HG02981 (cell line): ENCODE measurements at regions not wholly inside any gene's neighbourhood (a gene's known extent, or its start where the extent isn't known, plus 50 kb on each side); places are given as distances from the start of the nearest gene placed in this dataset.
A peak's percentile ranks its signal among the peaks of the same experiment; 100 is the strongest.
"Not testable (repeated sequence)": the region's sequence is repeated elsewhere in the genome, so short reads cannot be mapped to it uniquely, and the experiment has no call there.

Source experiments
- ATAC-seq: cut with Tn5 transposase; IDR thresholded peaks from one replicate; pipeline ENCODE4 v1.9.1; 2021; ENCODE audit warnings: mild to moderate bottlenecking, moderate library complexity; ENCODE audit not compliant: unreplicated experiment

GRCh38 chr15:81870746-81871106 is 175.1 kb downstream of the MEX3B start:
- ATAC-seq = not testable (repeated sequence)

DNA sequence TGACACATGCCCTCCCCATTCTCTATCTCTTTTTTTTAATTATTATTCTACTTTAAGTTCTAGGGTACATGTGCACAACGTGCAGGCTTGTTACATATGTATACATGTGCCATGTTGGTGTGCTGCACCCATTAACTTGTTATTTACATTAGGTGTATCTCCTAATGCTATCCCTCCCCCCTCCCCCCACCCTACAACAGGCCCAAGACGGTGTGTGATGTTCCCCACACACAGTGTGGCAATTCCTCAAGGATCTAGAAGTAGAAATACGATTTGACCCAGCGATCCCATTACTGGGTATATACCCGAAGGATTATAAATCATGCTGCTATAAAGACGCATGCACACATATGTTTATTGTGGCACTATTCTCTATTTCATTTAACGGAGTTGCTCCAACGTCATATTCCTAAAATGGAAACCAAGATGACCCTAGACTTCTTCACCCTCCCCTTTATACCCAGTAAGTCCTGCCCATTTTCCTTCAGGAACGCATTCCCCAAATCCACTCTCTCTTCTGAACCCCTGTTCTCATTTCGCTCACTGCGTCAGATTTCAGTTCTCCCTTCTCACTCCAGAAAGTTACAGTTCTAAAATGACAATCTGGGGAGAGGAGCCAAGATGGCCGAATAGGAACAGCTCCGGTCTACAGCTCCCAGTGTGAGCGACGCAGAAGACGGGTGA is 175.6 kb downstream of the MEX3B start:
- not testable (repeated sequence) for ATAC-seq

- no peak for ATAC-seq
These were observed 176.5 kb downstream of the MEX3B start for GRCh38 chr15:81869161-81869954.

- peak; percentile 98 for ATAC-seq
These were observed 179.8 kb downstream of the MEX3B start for GRCh38 chr15:81865850-81866537.

DNA sequence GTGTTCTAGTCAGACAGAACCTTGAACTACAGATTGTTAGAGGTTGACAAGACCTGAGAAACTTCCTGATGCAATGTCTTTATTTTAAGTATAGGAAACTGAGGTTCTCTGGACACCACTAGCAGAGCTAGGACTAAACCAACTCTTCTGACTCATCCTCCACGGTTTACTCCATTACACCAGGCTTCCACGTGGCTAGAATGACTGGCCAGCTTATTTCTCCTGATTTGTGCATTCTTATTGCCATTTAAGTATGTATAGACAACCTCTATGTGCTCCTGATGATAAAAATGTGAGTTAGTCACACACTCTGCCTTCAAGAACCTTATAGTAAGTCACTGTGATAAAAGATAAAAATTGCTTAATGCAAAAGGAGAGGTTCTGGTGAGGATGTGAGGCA is 182.7 kb downstream of the MEX3B start:
- no peak for ATAC-seq

- ATAC-seq = no peak
These were observed 185.9 kb downstream of the MEX3B start for GRCh38 chr15:81859737-81860516.

DNA sequence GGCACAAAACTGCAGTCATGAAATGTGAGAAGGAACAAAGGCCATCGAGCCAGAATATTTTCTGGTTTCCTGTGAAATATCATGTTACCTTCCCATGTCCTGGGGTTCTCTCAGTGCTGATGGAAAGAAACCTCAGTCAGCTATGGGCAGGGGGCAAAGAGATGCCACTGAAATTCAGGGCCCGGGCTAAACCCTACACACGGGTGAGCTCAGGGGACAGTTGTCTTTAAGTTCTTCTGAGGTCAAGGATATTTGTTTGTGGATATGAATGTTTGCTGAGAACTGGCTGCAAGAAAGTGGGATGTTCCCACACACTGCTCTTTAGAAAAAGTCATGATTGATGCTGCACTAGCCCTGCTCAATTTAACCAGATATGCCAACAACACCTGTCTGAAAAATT is 187.2 kb downstream of the MEX3B start:
- ATAC-seq = no peak

DNA sequence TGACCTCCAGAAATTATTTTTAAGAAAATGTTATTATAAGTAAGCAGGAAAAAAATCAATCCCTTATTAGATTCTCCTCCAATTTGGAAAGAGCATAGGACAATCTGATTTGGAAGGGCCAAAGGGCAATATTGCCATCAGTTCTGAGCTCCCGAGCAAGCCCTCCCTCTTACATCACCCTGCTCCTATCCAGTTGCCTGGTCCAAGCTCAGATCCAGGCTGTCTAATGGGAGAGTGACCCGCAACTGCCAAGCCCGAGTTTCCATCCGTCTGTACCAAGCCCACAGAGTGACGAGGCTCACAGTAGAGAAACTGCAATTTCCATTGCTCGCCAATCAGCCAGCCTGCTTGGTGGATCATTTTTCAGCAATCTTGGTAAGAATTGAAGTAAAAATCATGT is 187.7 kb downstream of the MEX3B start:
- no peak for ATAC-seq

GRCh38 chr15:81856634-81857026 is 189.2 kb downstream of the MEX3B start:
- ATAC-seq = no peak

DNA sequence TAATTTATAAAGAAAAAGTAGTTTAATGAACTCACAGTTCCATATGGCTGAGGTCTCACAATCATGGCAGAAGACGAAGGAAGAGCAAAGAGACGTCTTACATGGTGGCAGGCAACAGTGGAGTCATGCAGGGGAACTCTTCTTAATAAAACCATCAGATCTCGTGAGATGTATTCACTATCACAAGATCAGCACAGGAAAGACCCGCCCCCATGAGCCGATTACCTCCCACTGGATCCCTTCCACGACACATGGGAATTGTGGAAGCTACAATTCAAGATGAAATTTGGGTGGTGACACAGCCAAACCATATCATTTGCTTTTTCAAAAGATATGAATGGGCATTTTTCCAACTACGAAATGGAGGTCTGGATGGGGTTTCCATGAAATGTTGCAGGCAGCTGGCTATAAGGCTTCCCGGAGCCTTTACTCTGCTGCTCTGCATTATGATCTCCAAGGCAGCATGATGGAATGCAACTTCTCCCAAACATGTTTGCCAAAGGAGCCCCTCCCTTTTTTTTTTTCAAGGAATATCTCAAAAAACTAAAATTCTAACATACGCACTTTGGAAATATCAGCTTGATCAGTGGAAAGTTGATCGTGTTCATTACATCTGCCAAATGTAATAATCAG is 189.7 kb downstream of the MEX3B start:
- no peak for ATAC-seq

GRCh38 chr15:81853150-81853748 is 192.6 kb downstream of the MEX3B start:
- ATAC-seq = no peak

- no peak for ATAC-seq
These were observed 193.2 kb downstream of the MEX3B start for GRCh38 chr15:81852411-81853149.

DNA sequence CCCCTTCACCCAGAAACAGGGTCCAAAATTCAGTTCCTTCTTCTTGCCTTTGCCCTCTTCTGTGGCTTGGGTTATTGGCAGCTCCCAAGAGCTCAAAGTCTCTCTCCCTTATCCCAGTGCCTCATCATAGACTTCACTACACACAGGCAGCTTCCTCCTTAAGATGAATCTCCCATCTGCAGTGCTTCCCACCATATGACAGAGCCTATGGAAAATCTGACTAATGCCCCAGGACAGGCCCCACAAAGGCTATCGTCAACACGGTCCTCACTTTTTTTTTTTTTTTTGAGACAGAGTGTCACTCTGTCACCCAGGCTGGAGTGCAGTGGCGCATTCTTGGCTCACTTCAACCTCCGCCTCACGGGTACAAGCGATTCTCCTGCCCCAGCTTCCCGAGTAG is 194.1 kb downstream of the MEX3B start:
- ATAC-seq = no peak

DNA sequence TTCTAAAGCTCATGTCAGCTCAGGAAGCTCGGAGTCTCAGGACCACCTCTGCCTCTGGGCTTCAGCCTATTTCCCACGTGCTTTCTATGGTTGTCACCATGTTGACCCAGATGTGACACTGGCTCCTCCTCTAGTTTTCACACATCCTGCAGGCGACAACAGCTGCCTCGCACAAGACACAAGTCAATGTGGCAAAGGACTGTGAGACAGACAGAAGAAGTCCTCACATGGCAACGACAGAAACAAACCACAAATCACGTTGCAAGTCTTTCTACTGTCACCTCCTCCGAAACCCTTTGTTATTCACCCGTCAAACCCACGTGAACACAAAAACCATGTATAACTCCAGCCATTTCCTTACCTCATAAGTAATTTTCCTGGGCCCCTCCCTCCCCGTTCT is 194.5 kb downstream of the MEX3B start:
- no peak for ATAC-seq

DNA sequence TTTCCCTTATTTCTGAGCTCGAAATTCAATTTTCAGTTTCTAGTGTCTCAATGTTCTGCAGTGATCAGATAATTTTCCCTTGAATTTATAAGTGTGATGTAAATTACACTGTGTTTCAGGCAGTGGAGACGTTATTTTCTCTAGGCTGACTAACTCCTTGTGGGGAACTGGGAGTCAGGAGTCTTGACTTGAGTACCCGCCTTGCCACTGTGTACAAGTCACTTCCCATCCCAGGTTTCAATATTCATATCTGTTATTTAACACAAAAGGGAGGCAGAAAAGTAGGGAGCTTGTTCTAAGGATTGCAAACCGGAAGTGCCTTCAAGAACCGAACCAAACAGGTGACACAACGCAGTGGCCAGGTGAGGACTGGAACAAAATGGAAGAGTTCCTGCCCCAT is 196.5 kb downstream of the MEX3B start:
- no peak for ATAC-seq

DNA sequence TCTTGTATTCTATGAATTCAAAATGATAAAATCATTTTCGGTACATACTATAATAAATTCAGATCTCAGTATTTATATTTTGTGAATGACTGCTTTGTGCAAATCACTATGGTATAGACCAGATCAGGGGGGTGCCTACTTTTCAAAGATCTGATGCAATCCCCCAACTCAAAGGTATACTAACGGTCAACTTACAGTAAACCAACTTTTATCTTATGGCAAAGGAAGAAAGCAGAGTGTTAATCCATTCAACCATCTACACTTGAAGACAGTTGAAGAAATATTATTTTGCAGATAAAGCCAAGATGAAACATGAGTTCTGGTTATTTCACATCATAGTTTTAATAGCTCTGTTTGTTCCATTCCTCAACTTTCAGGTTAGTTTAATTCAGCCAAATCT is 197.1 kb downstream of the MEX3B start:
- no peak for ATAC-seq

DNA sequence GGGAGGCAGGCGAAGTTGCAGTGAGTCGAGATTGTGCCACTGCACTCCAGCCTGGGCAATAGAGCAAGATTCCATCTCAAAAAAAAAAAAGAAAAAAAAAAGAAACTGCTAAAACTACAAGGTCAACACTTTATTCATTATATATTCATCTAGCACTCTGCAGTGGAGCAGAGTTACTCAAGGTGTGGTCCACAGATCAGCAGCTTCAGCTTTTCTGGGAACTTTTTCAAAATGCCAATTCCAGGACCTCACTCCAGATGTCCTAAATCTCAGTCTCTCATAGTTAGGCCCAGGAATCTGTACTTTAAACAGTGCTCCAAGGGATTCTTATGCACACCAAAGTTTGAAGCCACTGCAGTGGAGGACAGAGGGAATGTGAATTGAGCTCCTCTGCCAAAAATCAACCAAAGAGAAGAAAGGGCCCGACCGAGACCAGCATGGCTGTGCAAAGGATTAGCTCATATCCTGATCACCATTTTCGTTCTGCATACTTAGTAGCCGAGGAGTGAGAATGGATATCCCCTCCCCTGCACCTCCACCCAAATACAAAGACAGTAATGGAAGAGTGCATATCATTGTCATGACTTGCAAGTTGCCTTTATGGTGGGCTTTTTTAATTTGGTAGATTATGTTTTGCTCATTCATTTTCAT is 201.9 kb downstream of the MEX3B start:
- no peak for ATAC-seq

GRCh38 chr15:81843226-81843625 is 202.6 kb downstream of the MEX3B start:
- ATAC-seq = peak; percentile 84

DNA sequence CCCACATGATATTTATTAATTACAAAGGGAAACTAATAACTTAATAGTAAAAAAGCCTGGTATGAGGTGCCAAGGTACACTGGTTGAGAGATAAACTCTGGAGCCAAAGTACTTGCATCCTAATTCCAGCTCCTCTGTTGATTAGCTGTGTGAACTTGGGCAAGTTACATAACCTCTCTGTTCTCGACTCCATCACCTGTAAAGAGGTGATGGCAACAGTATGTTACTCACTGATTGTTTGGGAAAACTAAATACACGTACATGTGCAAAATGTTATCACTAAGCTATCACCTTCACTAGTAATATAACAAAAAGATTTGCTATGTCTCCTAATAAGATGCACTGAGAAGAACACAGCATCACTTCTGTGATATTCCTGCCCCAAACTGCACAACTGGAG is 206.4 kb downstream of the MEX3B start:
- ATAC-seq = no peak
